GM21528 (cell line): ENCODE measurements at regions not wholly inside any gene's neighbourhood (a gene's known extent, or its start where the extent isn't known, plus 50 kb on each side); places are given as distances from the start of the nearest gene placed in this dataset.

Source experiments
- ATAC-seq: cut with Tn5 transposase; IDR thresholded peaks from one replicate; pipeline ENCODE4 v1.9.1; 2021; ENCODE audit warnings: mild to moderate bottlenecking, moderate library complexity; ENCODE audit not compliant: unreplicated experiment, low FRiP score

DNA sequence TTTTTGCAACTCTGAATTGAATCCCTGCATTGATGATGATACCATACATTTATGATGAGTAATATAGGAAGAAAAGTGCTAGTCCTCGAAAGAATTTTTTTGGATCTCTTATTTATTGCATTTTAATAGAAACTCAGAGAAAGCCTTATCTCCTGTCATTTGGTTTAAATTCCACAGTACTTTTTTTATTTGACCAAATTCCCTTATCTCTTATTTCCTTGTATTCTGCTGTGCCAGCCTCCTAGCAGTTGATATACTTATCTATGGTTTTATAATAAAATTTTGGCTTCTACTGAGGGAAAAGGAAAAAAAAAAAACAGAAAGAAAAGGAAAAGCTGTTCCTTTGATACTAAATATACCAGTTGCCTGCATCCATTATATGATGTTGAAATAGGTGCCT lies 535.1 kb upstream of the NR2F2 start:
- no peak for ATAC-seq

DNA sequence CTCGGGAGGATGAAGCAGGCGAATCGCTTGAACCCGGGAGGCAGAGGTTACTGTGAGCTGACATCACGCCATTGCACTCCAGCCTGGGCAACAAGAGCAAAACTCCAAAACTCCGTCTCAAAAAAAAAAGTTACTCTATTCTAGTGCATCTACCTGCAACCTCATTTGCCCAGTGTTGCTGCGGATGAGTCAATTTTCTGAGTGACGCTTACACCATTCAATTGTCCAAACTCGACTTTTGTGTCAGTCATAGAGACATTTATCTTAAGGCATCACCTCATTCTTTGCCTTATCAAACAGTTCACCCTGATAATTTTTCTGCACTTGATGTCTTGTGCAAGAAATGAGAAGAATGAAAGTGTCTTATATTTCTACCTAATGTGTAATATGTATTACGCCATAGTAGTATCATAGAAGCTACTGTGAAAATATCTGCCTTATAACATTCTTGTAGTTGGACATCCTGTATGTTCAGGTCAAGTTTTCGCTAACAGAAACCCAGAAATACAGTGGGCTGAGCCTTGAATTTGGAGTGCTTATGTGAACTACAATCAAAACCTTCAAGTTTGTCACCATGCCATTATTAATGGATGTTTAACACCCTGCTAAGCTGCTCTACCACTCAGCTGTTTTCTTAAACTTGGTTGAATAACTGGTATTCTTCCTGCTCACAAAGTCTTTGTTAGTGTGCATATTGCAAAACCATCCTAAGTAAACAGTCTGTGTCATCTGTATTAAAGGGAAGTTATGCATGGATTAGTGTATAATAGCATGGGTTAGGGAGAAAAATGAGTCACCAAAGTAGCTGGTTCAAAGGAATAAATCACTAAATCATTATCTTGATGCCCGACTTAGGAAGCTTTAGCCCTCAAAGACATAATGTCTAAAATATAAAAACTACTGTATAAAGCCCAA lies 531.0 kb upstream of the NR2F2 start:
- no peak for ATAC-seq

DNA sequence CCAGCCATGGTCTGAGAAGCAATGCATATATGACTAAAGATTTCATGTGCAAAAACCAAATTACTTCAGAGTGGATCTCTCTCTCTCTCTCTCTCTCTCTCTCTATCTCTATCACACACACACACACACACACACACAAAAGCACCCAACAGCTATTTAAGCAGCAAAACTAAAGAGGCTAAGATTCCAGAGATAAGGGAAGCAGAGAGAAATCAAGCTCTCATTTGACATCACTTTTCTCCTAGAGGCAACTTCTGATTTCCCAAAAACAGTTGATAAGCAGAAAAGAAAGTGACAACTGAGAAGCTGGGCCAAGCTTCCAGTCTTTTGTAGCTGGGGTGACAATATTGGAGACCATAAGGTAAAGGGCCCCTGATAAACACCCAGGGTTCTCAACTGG lies 526.0 kb upstream of the NR2F2 start:
- no peak for ATAC-seq

DNA sequence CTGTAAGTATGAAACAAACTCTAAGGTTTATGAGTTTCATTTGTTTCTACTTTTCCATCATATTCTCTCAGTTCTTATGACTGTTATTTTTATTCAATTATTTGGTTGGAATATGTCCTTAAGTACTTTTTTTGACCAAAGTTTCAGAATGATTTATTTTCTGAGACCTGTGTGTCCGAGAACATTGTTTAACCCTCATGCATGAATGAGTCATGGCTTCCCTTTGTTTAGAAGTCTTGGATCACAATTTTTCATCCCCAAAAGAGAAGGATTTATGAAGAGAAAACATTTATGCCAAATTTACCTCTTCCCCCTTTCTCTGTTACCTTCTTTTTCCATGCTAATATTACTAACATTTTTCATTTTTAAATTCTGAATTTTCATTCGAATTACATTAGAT lies 518.0 kb upstream of the NR2F2 start:
- ATAC-seq: no peak

DNA sequence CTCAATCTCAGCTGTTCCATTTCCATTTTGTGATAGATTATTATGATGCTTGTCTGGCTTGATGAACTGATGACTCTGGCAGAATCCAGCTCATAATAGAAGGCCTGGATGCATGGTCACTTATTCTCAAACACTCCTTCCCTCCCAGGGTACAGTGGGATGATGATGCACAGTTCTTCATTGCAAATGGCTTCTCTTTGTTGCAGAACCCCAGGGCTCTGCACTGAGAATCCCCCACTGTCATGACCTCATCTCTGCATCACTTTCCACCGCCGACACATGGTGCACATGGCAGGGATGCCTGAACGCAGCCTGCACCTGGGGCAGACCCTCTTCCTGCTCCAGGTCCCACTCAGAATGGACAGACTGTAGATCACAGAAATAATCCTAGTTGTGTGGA lies 515.6 kb upstream of the NR2F2 start:
- no peak for ATAC-seq

DNA sequence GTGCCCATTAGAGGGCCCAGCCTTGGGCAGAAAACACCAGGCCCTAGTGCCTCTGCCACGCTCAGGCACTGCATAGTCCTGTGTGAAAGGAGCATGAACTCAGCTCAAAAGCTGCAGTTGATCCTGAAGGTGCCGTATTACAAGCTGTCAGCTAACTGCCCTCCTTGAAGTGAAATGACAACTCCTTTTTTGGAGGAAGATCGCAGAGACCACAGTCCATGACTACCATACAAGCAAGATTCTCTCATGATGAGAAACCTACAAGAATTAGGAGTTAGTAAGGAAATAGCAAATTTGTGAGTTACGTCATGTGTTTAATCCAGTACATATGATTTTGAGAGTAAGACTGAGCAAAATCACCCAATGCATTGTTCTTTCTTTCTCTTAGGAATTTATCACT lies 513.9 kb upstream of the NR2F2 start:
- ATAC-seq: no peak

DNA sequence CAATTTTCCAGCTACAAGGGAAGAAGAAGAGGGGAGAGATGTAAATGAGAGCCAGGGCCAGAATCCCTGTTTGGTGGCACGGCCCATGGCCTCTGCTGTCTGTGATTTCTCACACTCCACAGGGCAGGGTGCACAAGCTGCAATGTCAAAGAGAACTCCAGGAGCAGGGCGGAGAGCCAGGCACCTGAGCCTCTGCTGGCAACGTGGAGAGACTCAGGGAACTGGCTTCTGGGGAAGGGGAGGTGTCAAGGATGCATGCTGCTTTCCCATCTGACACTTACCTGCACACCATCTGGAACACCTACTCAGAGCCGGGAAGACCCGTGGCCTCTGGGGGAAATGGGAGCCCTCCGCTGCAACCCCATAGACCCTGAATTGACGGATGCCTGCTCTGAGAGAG lies 507.5 kb upstream of the NR2F2 start:
- no peak for ATAC-seq

DNA sequence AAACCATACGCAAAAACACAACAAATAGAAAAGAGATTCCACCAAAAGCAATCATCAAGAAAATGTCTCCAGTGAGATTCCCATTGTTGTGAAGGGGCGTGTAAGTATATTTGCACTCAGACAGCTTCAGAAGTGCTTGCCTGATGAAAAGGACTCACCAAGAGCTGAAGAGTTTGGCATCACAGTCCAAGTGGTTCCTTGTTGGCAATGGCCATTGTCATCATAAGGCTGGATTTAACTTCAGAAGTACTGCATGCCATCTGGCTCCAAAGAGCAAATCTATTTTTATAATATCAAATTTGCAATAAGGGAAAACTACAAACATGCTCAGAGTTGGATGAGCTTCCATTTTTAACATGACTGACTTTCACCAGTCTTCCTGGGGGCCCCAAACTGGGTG lies 505.3 kb upstream of the NR2F2 start:
- no peak for ATAC-seq

DNA sequence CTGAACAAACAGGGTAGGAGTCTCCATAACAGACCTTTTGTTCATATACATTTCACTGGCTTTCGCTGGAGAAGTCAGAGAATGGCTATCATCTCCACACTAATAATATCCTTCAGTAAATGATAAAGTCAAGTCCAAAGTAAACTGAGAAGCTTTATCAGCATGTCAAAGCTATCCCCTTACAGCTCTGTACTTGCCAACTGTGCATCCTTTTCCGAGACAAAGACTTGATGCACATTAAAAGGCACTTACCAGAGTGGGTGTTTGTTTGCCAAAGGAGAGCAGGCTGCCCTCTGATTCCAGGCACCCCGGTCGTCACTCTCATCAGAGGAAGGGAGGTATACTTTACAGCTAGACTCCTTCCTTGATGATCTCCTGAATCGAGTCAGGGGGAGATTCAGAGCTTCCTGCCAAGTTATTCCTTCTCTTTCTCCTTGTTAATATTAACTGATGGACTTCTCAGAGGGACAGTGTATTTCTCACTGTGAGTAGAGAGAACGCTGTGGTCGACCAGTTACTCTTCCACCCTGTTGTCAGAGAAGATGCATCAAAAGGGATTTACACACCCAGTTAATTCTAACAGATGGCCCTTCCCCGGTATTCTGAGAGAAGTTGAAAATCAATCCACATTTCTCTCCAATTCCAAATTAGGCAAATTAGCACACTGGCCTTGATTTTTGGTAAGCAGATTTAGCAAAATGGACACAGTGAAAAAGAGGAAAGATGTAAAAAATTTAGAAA lies 504.7 kb upstream of the NR2F2 start:
- no peak for ATAC-seq

DNA sequence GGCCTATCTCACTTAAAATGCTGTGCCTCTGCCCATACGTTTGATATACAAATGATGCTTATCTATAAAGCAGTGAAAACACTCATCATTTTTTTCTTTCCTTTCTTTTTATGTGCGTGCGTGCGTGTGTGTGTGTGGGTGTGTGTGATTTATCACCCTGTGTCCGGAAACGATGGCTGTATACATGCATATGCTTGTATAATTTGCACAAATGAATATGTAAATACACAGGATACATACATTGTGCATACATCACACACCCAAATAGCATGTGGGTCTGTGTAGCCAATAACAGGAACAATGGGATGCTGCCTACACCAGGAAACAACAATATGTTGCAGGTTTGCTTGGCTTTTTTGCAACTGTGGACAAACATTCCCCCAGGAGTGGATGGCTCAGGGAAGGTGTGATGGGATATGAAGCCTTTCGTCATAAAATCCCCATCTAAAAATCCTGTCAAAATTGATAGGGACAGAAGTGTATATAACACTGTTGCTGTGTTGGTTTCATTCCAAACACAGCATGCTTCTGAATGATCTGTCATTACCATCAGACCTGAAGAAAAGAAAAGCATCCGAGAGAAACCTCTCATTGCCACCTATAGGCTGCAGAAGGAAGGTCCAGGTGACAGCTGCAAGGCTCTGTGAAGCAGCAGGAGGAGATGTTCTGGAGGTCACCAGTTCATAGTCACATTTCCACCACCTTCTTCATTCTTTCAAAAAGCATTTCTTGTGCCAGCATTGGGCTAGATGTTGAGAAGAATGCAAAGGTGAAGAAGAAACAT lies 503.9 kb upstream of the NR2F2 start:
- ATAC-seq: no peak

DNA sequence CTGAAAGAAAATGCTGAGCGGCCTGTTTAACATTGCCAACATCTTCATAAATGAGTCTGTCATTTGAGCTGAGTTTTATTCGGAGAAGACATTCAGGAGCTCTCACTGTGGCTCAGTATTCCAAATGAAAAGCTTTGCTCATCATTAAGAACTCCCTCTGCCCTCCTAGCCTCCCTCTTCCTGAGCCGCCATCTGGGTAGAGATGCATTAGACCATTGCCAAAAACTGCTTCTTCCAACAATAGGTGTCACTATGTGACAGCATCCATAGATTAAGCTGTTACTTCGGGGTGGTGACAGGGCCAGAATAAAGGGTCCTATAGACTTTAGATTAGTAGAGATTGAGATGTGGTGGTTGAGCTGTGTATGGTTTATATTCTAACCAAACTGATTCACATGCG lies 501.4 kb upstream of the NR2F2 start:
- no peak for ATAC-seq

DNA sequence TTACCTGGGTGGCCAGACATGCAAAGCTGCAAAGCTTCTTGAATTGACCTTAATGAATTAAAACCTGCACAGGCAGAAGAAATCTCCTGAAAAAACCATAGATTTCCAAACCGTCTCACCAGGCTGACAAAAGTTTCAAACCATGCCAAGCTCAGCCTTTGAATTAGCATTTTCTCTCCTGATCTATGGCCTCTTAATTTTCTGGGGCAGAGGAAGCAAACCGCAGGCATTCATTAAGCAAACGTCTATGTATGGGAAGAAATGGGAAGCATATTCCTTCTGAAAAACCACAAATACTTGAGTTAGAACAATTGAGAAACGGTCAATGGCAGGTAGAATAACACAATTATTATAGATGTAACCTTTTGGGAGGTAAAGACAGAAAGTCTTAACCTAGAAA lies 500.2 kb upstream of the NR2F2 start:
- no peak for ATAC-seq

DNA sequence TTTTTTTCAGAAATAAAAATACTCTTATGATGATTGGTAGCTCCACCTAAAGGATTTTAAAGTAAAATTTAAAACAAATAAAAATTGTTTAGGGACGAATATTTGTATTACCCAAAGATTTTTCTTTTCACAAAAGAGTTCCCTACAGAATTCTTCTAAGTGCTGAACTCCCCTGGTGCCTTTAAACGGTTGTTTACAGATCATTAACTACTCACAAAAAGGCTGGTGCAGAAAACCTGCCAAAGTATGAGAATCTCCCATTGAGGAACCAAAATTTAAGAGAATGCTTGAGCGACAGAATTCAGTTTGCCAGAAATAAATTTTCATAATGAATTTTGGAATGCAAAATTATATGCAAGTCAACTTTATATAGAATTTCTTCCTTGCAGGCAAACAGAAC lies 497.8 kb upstream of the NR2F2 start:
- no peak for ATAC-seq

DNA sequence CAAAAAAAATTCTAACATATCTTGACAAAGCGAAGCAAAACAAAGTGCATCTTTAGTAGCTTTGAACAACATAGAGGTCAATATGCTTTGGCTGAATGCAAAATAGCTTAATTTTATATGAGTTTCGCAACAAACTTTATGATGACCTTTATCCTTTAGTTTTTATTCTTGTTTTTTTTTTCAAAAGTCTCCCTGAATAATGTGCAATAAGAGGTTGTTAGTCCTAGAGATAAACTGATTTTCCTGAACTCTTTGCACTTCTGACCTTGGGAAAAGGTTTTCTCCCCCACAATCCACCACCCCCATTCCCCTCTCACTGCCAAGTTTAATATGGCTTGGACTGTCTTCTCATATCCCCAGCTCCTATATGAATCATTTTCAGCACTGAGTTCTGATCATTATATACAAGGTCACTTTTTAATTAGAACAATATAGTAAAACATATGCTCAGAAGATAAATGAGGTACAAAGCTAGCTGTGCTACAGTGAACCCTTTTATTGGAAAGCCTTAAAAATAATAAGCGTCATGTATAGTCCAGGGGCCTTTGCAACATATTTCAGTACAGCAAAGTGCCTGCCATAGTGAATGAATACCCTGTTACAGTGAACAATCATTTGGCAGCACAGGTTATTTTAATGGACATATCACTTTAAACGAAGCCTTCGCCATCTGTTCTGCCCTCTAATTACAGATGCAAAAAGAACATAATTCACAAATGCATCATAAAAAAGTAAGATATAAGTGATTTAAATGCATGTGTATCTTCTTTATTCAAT lies 496.3 kb upstream of the NR2F2 start:
- no peak for ATAC-seq

DNA sequence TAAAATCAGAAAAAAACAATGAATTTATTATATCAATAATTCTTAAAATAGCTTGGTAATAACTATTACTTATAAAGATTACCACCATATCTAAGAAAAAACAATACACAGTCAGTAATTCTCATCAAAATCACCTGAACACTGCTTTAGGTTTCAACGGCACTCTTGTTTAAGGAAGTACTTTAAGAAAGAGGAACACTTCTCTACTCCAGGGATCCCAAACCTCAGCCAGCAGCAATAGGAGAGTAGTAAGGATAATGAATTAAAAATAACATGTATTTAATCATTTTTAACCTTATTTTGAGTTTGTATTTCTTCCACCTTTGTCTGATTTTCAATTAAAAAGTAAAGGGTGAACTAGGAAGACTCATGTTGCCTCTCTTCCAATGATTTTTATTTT lies 494.0 kb upstream of the NR2F2 start:
- no peak for ATAC-seq

DNA sequence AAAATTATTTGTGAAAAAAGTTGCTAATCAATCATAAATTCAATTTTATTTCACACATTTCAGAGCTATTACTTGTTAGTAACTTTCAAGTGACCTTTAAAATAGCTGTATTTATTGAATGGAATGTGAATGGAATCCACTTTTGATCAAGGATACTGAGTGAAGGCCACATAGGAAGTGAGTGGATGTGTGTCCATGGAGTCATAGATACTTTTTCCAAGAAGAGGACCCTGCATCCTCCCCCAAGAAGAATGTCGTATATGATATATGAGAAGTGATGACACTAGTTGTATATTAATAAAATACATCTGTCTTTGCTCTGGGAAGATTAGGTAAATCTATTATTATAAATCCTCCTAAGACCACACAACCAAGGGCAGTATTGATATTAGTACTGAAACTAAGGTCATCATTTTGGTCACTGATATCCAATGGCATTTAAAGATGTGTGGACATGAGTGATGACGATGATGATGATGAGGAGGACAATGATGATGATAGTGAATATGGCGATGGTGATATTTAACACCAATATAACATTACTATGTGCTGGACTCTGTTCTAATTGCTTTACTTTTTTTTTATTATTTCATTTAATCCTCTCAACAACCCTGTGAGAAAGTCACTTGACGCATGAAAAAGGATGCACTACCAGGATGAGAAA lies 493.0 kb upstream of the NR2F2 start:
- no peak for ATAC-seq

DNA sequence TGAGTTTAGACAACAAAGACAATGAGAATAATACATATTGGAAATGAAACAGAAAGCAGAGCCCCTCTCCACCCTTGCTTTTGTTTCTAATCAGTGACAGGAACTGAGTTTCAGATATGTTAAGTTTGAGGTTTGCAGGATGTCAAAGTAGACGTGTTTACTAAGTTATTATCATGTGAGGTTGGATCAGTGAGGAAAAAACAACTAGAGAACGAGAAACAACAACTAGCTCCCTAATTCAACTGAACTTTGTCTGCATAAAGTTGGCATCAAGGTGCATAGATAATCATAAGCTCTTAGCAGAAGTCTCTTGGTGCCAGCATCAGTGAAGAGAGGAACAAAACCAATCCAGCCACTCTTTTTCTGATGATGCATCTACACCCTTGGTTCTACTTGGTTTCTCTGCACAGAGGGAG lies 491.1 kb upstream of the NR2F2 start:
- ATAC-seq: peak; percentile 90

DNA sequence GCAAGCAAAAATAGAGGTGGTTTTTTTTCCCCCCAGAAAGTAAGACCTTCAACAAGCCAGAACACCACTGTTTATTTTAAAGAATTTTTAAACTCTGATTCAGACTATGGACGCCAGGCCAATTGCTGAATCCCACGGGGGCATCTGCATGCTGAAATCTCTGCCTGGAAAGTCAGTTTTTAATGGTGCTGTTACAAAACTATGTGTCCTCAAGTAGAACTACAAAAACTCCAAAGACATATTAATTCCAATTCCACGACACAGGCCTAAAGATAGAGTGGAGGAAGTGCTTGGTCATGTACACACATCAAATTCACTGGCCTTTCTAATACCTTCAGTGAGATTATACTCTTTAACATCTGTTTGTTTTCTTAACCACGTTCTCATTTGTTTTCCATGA lies 490.5 kb upstream of the NR2F2 start:
- no peak for ATAC-seq

DNA sequence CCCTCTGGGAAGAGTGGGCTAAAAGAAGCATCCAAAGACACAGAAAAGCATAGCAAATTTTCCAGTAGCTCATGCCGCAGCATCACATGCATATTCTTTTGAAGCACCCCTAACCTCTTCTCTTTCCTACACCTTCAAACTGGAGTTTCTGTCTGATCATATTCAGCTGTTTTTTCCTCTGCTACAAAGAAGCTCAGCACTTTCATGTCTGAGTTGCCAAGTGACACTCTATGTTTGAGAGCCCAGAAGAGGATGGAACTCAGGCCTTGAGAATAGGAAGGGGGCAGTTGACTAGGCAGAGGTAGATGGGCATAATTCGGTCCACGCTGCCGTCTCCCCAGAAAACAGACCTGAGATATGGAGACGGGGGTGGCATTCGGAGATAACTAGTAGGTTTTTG lies 489.6 kb upstream of the NR2F2 start:
- ATAC-seq: no peak

DNA sequence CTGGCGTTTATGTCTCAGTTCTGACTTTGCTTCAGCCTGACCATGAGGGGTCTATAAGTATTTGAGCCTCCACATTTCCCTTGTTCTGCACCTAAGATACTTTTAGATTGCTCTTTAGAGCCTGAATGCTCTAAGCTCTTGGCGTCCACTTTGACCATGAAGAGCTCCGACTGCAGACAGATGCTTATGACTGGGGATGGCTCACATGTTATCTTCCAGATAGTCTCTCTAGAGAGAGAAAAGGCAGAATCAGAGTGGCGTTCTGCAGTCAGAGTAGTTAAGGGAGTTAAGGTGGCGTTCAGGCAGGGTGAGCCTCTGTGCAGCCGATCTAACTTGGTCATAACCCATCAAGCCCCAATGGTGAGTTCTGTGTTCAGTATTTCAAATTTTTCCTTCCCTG lies 487.9 kb upstream of the NR2F2 start:
- ATAC-seq: no peak
